ENCODE measurements at regions not wholly inside any gene's neighbourhood (a gene's known extent, or its start where the extent isn't known, plus 50 kb on each side); places are given as distances from the start of the nearest gene placed in this dataset.

DNA sequence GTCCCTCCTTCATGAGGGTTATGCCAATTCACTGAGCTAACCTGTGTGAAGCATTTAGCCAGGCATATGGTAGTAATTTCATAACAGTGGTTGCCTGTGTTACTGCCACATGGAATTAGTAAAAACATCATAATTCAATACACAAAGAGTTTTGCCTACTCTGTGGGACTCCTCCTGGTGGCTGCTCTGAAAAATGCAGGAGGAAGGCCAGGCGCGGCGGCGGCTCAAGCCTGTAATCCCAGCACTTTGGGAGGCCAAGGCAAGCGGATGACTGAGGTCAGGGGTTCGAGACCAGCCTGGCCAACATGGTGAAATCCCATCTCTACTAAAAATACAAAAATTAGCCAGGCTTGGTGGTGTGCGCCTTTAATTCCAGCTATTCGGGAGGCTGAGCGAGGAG, 547.3 kb downstream of the CDK5RAP2 start:
- no peaks in the 10 kb centered on the region for H3K9me3 ChIP-seq (ENCODE audit: control insufficient read depth, insufficient read depth, low read depth, low read length)
- no peaks in the 10 kb centered on the region for H3K4me1 ChIP-seq (ENCODE audit: control insufficient read depth, insufficient read depth, low read length)
- H3K36me3 ChIP-seq (ENCODE audit: control insufficient read depth, insufficient read depth, low read length), result no peaks in the 10 kb centered on the region
- H3K4me3 ChIP-seq (ENCODE audit: low read depth in 2 of 2, low read length in 2 of 2), result no peak overlapping the region
- ATAC-seq (no peak), DNase-seq (ENCODE audit: low read depth, low spot score) (no peak)
- intact Hi-C loops (cut with micrococcal nuclease; ENCODE audit: unreplicated experiment), result no loop called here
- BruUV-seq (replicated peaks), result no TSS peak
- TF ChIP-seq POLR2AphosphoS5 (IDR thresholded peaks at IDR 0.05; ENCODE audit: low read depth, low read length), result no peak
- TF ChIP-seq, protein P1, sequence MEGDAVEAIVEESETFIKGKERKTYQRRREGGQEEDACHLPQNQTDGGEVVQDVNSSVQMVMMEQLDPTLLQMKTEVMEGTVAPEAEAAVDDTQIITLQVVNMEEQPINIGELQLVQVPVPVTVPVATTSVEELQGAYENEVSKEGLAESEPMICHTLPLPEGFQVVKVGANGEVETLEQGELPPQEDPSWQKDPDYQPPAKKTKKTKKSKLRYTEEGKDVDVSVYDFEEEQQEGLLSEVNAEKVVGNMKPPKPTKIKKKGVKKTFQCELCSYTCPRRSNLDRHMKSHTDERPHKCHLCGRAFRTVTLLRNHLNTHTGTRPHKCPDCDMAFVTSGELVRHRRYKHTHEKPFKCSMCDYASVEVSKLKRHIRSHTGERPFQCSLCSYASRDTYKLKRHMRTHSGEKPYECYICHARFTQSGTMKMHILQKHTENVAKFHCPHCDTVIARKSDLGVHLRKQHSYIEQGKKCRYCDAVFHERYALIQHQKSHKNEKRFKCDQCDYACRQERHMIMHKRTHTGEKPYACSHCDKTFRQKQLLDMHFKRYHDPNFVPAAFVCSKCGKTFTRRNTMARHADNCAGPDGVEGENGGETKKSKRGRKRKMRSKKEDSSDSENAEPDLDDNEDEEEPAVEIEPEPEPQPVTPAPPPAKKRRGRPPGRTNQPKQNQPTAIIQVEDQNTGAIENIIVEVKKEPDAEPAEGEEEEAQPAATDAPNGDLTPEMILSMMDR (IDR thresholded peaks at IDR 0.05), result peak; percentile 30
- POLR2A ChIA-PET, result no interaction called here
- in situ Hi-C loops (cut with HindIII; ENCODE audit: low pct_unique_long_range_greater_than_20kb, low sequenced_read_pairs), result no loop called here
- H3K27ac ChIP-seq (ENCODE audit: low read length), result no peak overlapping the region
- CTCF ChIA-PET, result interaction anchor here (0.6 kb wide), 1 partner anchor 204 kb away, joined by 3 read pairs; no protein-coding TSS in a partner anchor
- no peaks in the 10 kb centered on the region for H3K27me3 ChIP-seq (ENCODE audit: control insufficient read depth, insufficient read depth, low read length)

DNA sequence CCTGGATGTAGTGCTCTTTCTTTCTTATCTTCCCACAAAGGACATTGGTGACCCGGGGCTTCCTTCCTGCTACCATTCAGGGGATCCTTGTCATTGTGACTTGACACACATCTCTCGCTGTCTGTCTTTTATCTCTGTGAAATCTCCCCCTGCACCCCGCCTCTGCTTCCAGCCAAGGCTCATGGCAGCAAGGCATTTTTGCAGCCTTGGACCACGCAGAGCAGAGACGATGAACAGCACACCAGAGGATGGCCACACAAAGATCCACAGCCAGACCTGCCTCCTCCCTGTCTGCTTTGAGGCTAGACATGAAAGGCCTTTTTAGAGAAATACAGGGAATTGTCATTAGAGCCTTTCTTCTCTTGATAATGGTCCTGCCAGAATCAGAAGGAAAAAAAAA, 549.1 kb downstream of the CDK5RAP2 start:
- DNase-seq (ENCODE audit: low read depth, low spot score), result no peak
- no peaks in the 10 kb centered on the region for H3K36me3 ChIP-seq (ENCODE audit: control insufficient read depth, insufficient read depth, low read length)
- H3K4me1 ChIP-seq (ENCODE audit: control insufficient read depth, insufficient read depth, low read length), result no peaks in the 10 kb centered on the region
- H3K27ac ChIP-seq (ENCODE audit: low read length), result no peak overlapping the region
- H3K27me3 ChIP-seq (ENCODE audit: control insufficient read depth, insufficient read depth, low read length), result no peaks in the 10 kb centered on the region
- intact Hi-C loops (cut with micrococcal nuclease; ENCODE audit: unreplicated experiment), result no loop called here
- ChIA-PET CTCF (no interaction called here), POLR2A (no interaction called here)
- no peak for ATAC-seq
- in situ Hi-C loops (cut with HindIII; ENCODE audit: low pct_unique_long_range_greater_than_20kb, low sequenced_read_pairs), result no loop called here
- no peak overlapping the region for H3K4me3 ChIP-seq (ENCODE audit: low read depth in 2 of 2, low read length in 2 of 2)
- no peaks in the 10 kb centered on the region for H3K9me3 ChIP-seq (ENCODE audit: control insufficient read depth, insufficient read depth, low read depth, low read length)
- TF ChIP-seq SIN3A (IDR thresholded peaks at IDR 0.05; ENCODE audit: borderline replicate concordance, insufficient read depth, low read depth, low read length) (no peak), TCF7L2 (IDR thresholded peaks at IDR 0.05; ENCODE audit: low read depth, low read length) (no peak), POLR2AphosphoS5 (IDR thresholded peaks at IDR 0.05; ENCODE audit: low read depth, low read length) (no peak)
- TF ChIP-seq, protein P2, sequence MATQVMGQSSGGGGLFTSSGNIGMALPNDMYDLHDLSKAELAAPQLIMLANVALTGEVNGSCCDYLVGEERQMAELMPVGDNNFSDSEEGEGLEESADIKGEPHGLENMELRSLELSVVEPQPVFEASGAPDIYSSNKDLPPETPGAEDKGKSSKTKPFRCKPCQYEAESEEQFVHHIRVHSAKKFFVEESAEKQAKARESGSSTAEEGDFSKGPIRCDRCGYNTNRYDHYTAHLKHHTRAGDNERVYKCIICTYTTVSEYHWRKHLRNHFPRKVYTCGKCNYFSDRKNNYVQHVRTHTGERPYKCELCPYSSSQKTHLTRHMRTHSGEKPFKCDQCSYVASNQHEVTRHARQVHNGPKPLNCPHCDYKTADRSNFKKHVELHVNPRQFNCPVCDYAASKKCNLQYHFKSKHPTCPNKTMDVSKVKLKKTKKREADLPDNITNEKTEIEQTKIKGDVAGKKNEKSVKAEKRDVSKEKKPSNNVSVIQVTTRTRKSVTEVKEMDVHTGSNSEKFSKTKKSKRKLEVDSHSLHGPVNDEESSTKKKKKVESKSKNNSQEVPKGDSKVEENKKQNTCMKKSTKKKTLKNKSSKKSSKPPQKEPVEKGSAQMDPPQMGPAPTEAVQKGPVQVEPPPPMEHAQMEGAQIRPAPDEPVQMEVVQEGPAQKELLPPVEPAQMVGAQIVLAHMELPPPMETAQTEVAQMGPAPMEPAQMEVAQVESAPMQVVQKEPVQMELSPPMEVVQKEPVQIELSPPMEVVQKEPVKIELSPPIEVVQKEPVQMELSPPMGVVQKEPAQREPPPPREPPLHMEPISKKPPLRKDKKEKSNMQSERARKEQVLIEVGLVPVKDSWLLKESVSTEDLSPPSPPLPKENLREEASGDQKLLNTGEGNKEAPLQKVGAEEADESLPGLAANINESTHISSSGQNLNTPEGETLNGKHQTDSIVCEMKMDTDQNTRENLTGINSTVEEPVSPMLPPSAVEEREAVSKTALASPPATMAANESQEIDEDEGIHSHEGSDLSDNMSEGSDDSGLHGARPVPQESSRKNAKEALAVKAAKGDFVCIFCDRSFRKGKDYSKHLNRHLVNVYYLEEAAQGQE (IDR thresholded peaks at IDR 0.05; ENCODE audit: insufficient read depth in 1 of 2, low read depth in 2 of 2, low read length in 1 of 2), result no peak
- BruUV-seq (replicated peaks), result no TSS peak

DNA sequence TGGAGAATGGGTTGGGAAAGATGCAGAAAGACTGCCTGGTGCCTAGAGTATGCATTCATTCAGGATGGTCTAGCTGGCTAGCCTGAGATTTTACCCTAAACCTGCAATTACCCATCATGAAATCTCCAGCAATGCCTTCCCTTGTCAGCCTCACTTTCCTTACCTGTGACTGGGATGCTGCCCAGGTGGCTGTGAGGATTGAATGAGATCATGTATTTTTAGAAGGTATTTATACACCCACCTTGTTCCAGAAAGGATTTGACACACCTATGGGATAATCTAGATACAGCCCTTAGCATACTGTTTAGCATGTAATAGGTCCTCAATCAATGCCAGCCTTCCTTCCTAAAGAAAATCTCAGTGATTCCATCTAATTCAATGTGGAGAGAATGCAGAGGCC, 561.4 kb downstream of the CDK5RAP2 start:
- ATAC-seq (no peak), DNase-seq (ENCODE audit: low read depth, low spot score) (no peak)
- Histone ChIP-seq H3K27ac (ENCODE audit: low read length) (no peak overlapping the region), H3K4me1 (ENCODE audit: control insufficient read depth, insufficient read depth, low read length) (no peaks in the 10 kb centered on the region), H3K9me3 (ENCODE audit: control insufficient read depth, insufficient read depth, low read depth, low read length) (no peaks in the 10 kb centered on the region), H3K36me3 (ENCODE audit: control insufficient read depth, insufficient read depth, low read length) (no peaks in the 10 kb centered on the region), H3K27me3 (ENCODE audit: control insufficient read depth, insufficient read depth, low read length) (no peaks in the 10 kb centered on the region), H3K4me3 (ENCODE audit: low read depth in 2 of 2, low read length in 2 of 2) (no peak overlapping the region)
- no TSS peak for BruUV-seq (replicated peaks)
- TF ChIP-seq POLR2AphosphoS5 (IDR thresholded peaks at IDR 0.05; ENCODE audit: low read depth, low read length), result no peak
- no peak for TF ChIP-seq SIN3A (IDR thresholded peaks at IDR 0.05; ENCODE audit: borderline replicate concordance, insufficient read depth, low read depth, low read length)
- TF ChIP-seq, protein P1 (IDR thresholded peaks at IDR 0.05), result no peak
- TF ChIP-seq TCF7L2 (IDR thresholded peaks at IDR 0.05; ENCODE audit: low read depth, low read length), result no peak
- TF ChIP-seq, protein P2 (IDR thresholded peaks at IDR 0.05; ENCODE audit: insufficient read depth in 1 of 2, low read depth in 2 of 2, low read length in 1 of 2), result no peak
- in situ Hi-C loops (cut with HindIII; ENCODE audit: low pct_unique_long_range_greater_than_20kb, low sequenced_read_pairs) (no loop called here), intact Hi-C loops (cut with micrococcal nuclease; ENCODE audit: unreplicated experiment) (no loop called here)
- CTCF ChIA-PET, result no interaction called here
- POLR2A ChIA-PET, result no interaction called here
